AG09309 (cell line): ENCODE measurements at regions not wholly inside any gene's neighbourhood (a gene's known extent, or its start where the extent isn't known, plus 50 kb on each side); places are given as distances from the start of the nearest gene placed in this dataset.
"Not testable (repeated sequence)": the region's sequence is repeated elsewhere in the genome, so short reads cannot be mapped to it uniquely, and the experiment has no call there.

ENCODE experiments used
- DNase-seq: peaks from one replicate; pipeline ENCODE4 v3.0.0-alpha.2; 2010; ENCODE audit warnings: low read depth
- H3K4me3 ChIP-seq: 2 replicates; pipeline ENCODE4 v1.5.1; 2011; ENCODE audit warnings: mild to moderate bottlenecking, low read depth, low read length, moderate library complexity; ENCODE audit not compliant: control insufficient read depth
- CTCF ChIP-seq: IDR thresholded peaks from 2 replicates; pipeline ENCODE4 v1.5.1; 2011; ENCODE audit warnings: mild to moderate bottlenecking, low read depth, low read length, inconsistent platforms; ENCODE audit not compliant: insufficient read depth, control insufficient read depth; ENCODE audit errors: missing control alignments

- no peak overlapping the region for H3K4me3 ChIP-seq
- TF ChIP-seq CTCF: no peak
- no peak for DNase-seq
Observed at GRCh38 chr10:124151466-124152095, 58.2 kb upstream of the CHST15 start.

GRCh38 chr10:124150807-124151417, 57.5 kb upstream of the CHST15 start:
- TF ChIP-seq CTCF: no peak
- DNase-seq: no peak
- H3K4me3 ChIP-seq: no peak overlapping the region

GRCh38 chr10:124150189-124150806, 56.9 kb upstream of the CHST15 start:
- no peak for TF ChIP-seq CTCF
- DNase-seq: no peak
- H3K4me3 ChIP-seq: no peak overlapping the region

GRCh38 chr10:124149189-124150042, 56.0 kb upstream of the CHST15 start:
- no peak for DNase-seq
- TF ChIP-seq CTCF: no peak
- H3K4me3 ChIP-seq: no peak overlapping the region

- H3K4me3 ChIP-seq, DNase-seq: not testable (repeated sequence)
Observed at GRCh38 chr10:124148509-124149188, 55.3 kb upstream of the CHST15 start.

GRCh38 chr10:124146483-124146882, 53.1 kb upstream of the CHST15 start:
- H3K4me3 ChIP-seq: no peak overlapping the region
- DNase-seq: no peak
- no peak for TF ChIP-seq CTCF
